ENCODE measurements at regions not wholly inside any gene's neighbourhood (a gene's known extent, or its start where the extent isn't known, plus 50 kb on each side); places are given as distances from the start of the nearest gene placed in this dataset.

GRCh38 chr1:106619080-106619826, 437.2 kb upstream of the PRMT6 start:
- TF ChIP-seq POLR2A (IDR thresholded peaks at IDR 0.05): no peak
- TF ChIP-seq CTCF (IDR thresholded peaks at IDR 0.05): no peak
- TF ChIP-seq POLR2AphosphoS5 (IDR thresholded peaks at IDR 0.05): no peak
- Histone ChIP-seq H3K9me3 (no peaks in the 10 kb centered on the region), H3K27me3 (replicated peaks; ENCODE audit: insufficient read depth) (no peaks in the 10 kb centered on the region), H3K4me3 (no peak overlapping the region), H3K4me1 (replicated peaks) (no peaks in the 10 kb centered on the region), H3K27ac (no peak overlapping the region), H3K36me3 (no peaks in the 10 kb centered on the region)
- intact Hi-C loops (cut with DNase I): no loop called here
- no peak for DNase-seq (ENCODE audit: low spot score)
- 57% methylated on average over 10 of the region's 11 CpGs for WGBS

- Histone ChIP-seq H3K4me1 (replicated peaks) (no peaks in the 10 kb centered on the region), H3K36me3 (no peaks in the 10 kb centered on the region), H3K9me3 (no peaks in the 10 kb centered on the region), H3K27ac (no peak overlapping the region), H3K27me3 (replicated peaks; ENCODE audit: insufficient read depth) (no peaks in the 10 kb centered on the region), H3K4me3 (no peak overlapping the region)
- no peak for DNase-seq (ENCODE audit: low spot score)
- intact Hi-C loops (cut with DNase I): no loop called here
- TF ChIP-seq POLR2A (IDR thresholded peaks at IDR 0.05): no peak
- no peak for TF ChIP-seq CTCF (IDR thresholded peaks at IDR 0.05)
- no peak for TF ChIP-seq POLR2AphosphoS5 (IDR thresholded peaks at IDR 0.05)
- WGBS: 62% methylated on average over 5 of the region's 5 CpGs
These were observed 436.7 kb upstream of the PRMT6 start for GRCh38 chr1:106619827-106620134.

- H3K27me3 ChIP-seq (replicated peaks; ENCODE audit: insufficient read depth): no peaks in the 10 kb centered on the region
- intact Hi-C loops (cut with DNase I): no loop called here
- no peak for DNase-seq (ENCODE audit: low spot score)
- TF ChIP-seq POLR2A (IDR thresholded peaks at IDR 0.05) (no peak), CTCF (IDR thresholded peaks at IDR 0.05) (no peak), POLR2AphosphoS5 (IDR thresholded peaks at IDR 0.05) (no peak)
- no peaks in the 10 kb centered on the region for H3K4me1 ChIP-seq (replicated peaks)
- no peak overlapping the region for H3K27ac ChIP-seq
- H3K4me3 ChIP-seq: no peak overlapping the region
- H3K9me3 ChIP-seq: no peaks in the 10 kb centered on the region
- WGBS: 76% methylated on average over 7 of the region's 7 CpGs
- no peaks in the 10 kb centered on the region for H3K36me3 ChIP-seq
These were observed 435.9 kb upstream of the PRMT6 start for GRCh38 chr1:106620521-106620954.

GRCh38 chr1:106621853-106622252, 434.6 kb upstream of the PRMT6 start:
- no peaks in the 10 kb centered on the region for H3K27me3 ChIP-seq (replicated peaks; ENCODE audit: insufficient read depth)
- H3K4me1 ChIP-seq (replicated peaks): no peaks in the 10 kb centered on the region
- DNase-seq (ENCODE audit: low spot score): no peak
- intact Hi-C loops (cut with DNase I): no loop called here
- H3K9me3 ChIP-seq: no peaks in the 10 kb centered on the region
- no peak overlapping the region for H3K4me3 ChIP-seq
- H3K36me3 ChIP-seq: no peaks in the 10 kb centered on the region
- 39% methylated on average over 2 of the region's 2 CpGs for WGBS
- TF ChIP-seq POLR2A (IDR thresholded peaks at IDR 0.05) (no peak), POLR2AphosphoS5 (IDR thresholded peaks at IDR 0.05) (no peak), CTCF (IDR thresholded peaks at IDR 0.05) (no peak)
- no peak overlapping the region for H3K27ac ChIP-seq

- TF ChIP-seq POLR2AphosphoS5 (IDR thresholded peaks at IDR 0.05) (no peak), POLR2A (IDR thresholded peaks at IDR 0.05) (no peak), CTCF (IDR thresholded peaks at IDR 0.05) (no peak)
- intact Hi-C loops (cut with DNase I): no loop called here
- Histone ChIP-seq H3K4me3 (no peak overlapping the region), H3K9me3 (no peaks in the 10 kb centered on the region), H3K27ac (no peak overlapping the region), H3K27me3 (replicated peaks; ENCODE audit: insufficient read depth) (no peaks in the 10 kb centered on the region), H3K4me1 (replicated peaks) (no peaks in the 10 kb centered on the region), H3K36me3 (no peaks in the 10 kb centered on the region)
- DNase-seq (ENCODE audit: low spot score): no peak
- 54% methylated on average over 3 of the region's 3 CpGs for WGBS
These were observed 418.9 kb upstream of the PRMT6 start for GRCh38 chr1:106637566-106637965.
